HG03521 (cell line): ENCODE measurements at regions not wholly inside any gene's neighbourhood (a gene's known extent, or its start where the extent isn't known, plus 50 kb on each side); places are given as distances from the start of the nearest gene placed in this dataset.
"Not testable (repeated sequence)": the region's sequence is repeated elsewhere in the genome, so short reads cannot be mapped to it uniquely, and the experiment has no call there.

ENCODE experiments used
- ATAC-seq: cut with Tn5 transposase; IDR thresholded peaks from one replicate; pipeline ENCODE4 v1.9.1; 2021; ENCODE audit warnings: mild to moderate bottlenecking, moderate library complexity; ENCODE audit not compliant: unreplicated experiment

- ATAC-seq = not testable (repeated sequence)
Measured at GRCh38 chr1:112821307-112822063, 106.4 kb upstream of the PPM1J start.

- no peak for ATAC-seq
Measured at GRCh38 chr1:112818990-112819689, 104.0 kb upstream of the PPM1J start.

DNA sequence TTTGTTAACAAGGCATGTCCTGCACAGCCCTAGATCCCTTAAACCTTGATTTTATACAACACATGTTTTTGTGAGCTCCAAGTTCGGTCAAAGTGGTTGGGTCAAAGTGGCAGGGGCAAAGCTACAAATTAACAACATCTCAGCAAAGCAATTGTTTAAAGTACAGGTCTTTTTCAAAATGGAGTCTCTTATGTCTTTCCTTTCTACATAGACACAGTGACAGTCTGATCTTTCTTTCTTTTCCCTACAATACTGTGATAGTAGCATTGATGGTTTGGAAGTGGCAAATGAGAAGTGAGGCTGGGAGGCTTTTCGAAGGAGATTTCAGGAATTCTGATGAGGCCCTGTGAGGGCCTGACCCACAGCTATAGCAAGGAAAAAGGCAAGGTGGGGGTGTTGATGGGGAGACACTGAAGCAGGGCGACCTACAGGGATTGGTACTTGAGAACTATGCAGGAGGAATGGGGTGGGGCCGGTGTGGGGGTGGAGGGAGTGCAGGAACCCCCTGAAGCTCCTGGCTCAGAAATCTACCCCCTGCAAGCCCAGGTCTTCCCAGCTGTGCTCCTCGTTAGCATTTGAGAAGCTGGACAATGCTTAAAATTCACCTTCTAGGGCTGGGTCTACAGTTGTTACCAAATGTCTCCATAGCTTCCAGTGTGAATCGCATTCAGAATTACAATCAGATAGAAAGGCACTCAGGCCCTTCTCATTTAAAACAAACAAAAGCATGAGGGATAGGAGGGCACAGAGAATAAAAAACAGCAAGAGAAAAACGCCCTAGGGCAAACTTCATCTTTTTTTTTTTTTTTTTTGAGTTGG lies 102.6 kb upstream of the PPM1J start:
- no peak for ATAC-seq

DNA sequence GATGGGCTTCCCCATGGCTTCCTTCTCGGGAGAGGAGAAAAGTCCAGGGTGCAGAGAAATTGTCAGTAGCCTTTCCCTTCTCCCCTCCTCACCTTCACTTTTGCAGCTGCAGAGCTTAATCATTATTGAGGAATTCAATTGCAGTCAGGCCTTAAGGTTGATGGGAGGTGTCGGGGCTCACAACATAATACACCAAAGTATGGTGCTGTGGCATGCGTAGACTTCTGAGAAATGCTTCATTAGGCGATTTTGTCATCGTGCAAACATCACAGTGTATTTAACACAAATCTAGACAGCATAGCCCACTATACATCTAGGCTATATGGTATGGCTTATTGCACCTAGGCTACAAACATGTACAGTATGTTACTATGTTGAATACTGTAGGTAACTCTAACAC lies 100.2 kb upstream of the PPM1J start:
- no peak for ATAC-seq

GRCh38 chr1:112814645-112815044 lies 99.5 kb upstream of the PPM1J start:
- ATAC-seq = not testable (repeated sequence)

DNA sequence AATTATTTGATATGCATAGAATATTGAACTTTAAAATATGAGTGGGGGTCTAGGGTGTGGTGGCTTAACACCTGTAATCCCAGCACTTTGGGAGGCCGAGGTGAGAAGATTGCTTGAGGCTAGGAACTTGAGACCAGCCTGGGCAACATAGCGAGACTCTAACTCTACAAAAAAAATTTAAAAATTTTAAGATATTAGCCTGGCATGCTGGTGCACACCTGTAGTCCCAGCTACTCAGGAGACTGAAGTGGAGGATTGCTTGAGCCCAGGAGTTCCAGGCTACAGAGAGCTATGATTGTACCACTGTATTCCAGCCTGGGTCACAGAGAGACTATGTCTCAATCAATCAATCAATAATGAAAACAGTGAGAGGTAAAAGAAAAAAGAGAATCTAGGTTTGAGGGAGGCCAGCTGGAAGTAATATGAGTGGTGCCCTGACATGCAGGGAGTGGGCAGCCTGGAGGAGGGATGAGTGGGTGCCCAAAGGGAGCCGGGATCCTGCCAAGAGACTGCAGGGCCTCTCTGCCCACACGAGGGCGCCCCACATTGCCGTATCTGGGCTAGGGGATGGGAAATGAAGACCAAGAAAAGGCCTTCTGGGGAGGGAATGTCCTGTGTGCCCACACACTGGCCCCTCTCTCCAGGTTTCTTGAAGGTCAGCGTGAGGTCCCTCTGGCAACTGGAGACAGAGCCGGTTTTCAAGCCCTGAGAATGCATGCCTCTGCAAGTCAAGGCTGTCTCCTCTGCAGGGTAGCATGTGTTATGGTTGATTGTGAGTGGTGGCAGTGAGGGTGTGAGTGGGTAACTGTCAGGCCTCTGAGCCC lies 93.9 kb upstream of the PPM1J start:
- ATAC-seq = no peak

- no peak for ATAC-seq
Measured at GRCh38 chr1:112807999-112808398, 92.9 kb upstream of the PPM1J start.

DNA sequence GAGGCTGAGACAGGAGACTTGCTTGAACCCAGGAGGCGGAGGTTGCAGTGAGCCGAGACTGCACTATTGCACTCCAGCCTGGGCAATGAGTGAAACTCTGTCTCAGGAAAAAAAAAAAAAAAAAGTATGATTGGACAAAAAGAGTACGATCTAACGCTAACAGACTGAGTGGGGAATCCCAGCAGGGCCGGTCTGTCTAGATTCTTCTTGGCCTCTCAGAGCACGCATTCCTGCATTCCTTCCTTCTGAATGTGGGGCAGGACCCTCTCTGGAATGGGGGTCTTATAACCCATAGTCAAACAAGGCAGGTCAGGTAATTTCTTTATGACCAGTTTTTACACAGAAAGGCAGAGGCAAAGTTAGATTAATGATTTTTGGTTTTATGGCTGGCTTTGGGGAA lies 92.0 kb upstream of the PPM1J start:
- ATAC-seq = no peak

DNA sequence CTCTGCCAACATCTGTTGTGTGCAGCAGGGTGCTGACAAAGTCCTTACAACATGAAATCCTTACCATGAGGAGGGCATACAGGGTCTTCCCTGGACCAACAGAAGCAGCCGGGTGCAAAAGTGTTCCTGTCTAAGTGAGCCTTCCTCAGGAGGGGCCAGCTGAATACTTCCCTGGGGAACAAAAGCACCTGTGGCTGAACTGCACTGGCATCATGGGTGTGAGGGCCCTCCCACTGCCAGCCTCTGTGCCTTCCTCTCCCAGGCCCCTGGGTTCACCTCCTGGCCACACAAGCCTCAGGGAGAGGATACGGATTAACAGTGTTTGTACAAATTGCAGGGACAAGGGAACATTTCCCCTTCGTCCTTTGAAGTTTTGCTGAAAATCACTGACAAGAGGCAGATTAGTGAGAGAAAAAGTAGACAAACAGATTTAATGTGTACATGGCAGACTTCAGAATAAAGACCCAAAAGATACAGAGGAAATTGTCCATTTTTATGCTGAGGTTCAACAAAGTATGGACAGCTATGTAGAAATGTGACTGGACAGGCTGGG lies 91.0 kb upstream of the PPM1J start:
- no peak for ATAC-seq

DNA sequence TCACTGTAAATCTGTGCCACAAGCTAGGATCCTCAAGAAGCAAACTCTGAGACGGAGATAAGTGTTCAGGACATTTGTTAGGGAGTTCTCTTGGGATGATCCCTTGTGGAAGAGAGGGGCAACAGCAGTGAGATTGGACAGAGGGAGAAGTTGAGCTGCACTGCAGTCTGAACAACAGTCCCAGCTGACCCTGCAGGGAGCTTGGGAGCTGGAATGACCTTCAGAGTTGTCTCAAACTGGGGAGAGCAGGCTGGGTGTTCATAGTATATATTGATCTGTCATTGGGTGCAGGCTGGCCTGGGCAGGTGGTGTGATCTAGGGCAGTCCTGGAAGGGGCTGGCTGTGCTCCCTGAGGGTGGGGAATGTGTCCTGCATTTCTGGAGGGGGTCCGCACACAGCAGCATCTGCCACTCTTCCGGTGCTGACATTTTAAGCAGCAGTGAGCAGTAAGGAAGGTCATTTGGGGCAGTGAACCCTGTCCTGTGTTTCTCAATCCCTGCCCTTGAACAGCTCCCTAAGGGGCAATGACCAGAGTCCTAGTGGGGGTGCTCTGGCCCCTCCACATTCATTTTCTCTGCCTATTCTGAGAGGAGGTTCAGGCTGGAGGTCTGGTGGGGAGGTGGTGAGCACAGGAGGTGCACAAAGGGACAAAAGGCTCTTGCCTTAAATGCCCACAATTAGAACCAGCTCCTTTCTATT lies 90.2 kb upstream of the PPM1J start:
- ATAC-seq = no peak

DNA sequence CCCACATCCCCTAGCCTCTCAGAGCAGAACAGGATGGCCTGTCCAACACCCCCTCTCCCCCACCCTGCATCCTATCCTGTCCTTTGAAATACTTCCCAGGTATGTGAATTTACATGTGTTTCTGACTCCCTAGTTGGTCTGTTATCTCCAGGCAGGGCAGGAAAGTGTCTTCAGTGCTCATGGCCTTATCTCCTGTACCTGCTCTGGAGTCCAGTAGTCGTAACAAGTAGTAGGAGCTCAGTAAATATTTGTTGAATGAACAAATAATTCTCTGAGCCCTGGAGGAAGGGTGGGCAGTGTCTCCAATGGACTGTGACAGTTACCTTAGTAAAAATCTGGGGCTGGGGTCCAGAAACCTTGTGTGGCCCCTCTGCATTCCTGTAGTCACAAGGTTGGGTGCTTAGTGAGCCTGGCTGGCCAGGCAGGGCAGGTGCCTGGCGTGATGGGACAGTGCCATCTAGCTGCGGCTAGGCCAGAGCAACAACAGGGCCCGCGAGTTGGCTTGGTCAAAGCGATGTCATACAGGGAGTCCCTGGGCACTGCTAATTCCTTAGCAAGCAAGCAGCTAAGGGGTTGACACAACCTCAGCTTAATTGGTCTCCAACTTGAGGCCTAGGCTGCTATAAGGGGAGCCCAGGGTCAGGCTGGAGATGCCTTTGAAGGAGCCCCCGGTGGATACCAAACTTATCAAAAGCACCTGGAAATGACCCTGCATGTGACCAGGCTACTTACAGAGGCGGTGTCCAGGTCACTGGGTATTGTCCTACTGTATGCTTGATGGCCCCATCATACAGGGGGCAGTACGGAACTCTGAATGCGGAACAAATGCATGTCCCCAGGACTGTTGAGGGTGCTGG lies 89.0 kb upstream of the PPM1J start:
- peak; percentile 58 for ATAC-seq

GRCh38 chr1:112800289-112800688 lies 85.2 kb upstream of the PPM1J start:
- no peak for ATAC-seq

GRCh38 chr1:112798292-112798691 lies 83.2 kb upstream of the PPM1J start:
- no peak for ATAC-seq

DNA sequence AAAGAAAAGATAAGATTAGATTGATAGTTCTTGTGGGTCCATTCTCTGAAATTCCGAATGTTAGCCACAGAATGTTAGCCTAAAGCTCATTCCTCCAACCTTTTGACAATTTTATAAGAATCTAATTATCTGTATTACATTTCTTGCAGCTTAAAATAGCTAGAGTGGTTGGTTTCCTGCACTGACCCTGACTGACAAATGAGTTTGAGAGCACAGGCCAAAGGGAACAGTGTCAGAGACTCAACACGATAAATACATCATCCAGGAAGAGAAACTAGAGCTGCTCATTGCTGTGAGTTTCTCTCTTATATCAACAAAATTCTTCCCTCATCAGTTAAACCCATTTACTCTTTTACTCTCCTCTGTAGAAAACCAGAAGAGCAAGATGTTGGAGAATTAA lies 82.1 kb upstream of the PPM1J start:
- ATAC-seq = no peak

DNA sequence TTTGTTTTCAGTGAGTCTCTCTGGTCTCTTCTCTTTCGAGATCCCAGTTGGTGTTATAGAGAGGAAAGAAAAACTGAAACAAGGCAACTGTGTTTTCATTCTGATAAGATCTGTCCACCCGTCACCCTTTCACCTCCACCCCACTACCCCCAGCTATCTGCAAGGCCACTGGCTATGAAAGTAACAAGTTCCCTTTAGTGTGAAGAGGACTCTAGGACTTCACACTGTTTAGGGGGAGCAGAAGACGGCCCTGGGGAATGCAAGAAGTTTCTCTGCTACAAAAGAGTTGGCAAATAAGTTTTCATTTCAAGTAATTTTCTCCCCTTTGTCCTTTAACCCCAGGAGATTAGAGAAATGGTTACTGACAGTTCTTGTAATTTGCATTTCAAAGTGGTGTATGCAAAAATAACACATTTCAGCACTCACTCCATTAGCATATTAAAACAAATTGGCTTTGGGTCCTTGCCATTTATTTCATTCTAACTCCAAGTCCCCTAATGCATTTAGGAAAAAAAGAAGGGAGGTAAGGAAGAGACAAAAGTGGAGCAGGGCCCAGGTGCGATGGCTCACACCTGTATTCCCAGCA lies 79.6 kb upstream of the PPM1J start:
- no peak for ATAC-seq

- ATAC-seq = no peak
Measured at GRCh38 chr1:112793631-112794565, 78.8 kb upstream of the PPM1J start.

DNA sequence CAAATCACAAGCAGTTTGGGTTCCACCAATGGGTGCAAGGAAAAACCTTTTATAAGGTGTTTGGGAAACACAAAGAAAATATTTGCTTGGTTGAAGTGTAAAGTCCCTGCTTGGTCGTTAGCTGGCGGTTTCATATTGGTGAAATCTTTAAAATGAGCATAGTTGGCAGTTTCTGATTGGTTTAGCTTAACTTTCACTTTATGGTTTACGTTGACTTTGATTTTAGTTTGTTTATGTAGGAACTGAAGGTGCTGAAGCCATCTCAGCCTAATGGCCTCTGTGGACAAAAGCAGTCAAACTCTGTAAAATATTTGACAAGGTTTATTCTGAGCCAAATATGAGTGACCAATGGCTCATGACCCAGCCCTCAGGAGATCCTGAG lies 76.6 kb upstream of the PPM1J start:
- no peak for ATAC-seq
